ENCODE measurements at regions not wholly inside any gene's neighbourhood (a gene's known extent, or its start where the extent isn't known, plus 50 kb on each side); places are given as distances from the start of the nearest gene placed in this dataset.

DNA sequence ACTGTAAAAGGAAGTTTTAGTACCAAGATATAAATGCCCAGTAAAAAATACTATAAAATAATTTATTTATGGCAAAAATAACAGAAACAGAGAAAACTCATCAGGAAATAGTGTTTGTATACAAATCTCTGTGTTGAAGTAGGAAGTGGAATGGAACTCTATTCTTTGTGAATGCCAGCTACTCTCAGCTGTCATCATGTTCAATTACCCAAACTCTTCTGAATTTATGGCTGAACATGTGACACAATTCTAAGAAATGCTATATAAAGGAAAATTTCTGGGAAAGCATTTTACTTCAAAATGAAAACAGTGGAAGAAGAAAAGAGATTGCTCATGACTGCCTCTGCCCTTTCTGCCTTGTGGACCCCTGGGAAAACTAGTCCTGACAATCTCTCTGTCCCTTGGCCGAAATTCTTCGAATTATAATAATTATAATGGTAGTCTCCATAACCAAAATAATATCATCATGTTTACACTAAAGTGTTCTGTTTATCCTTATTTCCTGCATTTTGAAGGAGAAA, 522.3 kb upstream of the ST8SIA4 start:
- TF ChIP-seq, protein P1, sequence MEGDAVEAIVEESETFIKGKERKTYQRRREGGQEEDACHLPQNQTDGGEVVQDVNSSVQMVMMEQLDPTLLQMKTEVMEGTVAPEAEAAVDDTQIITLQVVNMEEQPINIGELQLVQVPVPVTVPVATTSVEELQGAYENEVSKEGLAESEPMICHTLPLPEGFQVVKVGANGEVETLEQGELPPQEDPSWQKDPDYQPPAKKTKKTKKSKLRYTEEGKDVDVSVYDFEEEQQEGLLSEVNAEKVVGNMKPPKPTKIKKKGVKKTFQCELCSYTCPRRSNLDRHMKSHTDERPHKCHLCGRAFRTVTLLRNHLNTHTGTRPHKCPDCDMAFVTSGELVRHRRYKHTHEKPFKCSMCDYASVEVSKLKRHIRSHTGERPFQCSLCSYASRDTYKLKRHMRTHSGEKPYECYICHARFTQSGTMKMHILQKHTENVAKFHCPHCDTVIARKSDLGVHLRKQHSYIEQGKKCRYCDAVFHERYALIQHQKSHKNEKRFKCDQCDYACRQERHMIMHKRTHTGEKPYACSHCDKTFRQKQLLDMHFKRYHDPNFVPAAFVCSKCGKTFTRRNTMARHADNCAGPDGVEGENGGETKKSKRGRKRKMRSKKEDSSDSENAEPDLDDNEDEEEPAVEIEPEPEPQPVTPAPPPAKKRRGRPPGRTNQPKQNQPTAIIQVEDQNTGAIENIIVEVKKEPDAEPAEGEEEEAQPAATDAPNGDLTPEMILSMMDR (conservative IDR thresholded peaks at IDR 0.05; ENCODE audit: low read length), result no peak
- no peak for TF ChIP-seq EZH2phosphoT487 (IDR thresholded peaks at IDR 0.05; ENCODE audit: borderline replicate concordance)
